OCI-LY1 (cell line): ENCODE measurements at regions not wholly inside any gene's neighbourhood (a gene's known extent, or its start where the extent isn't known, plus 50 kb on each side); places are given as distances from the start of the nearest gene placed in this dataset.

Source experiments
- CTCF ChIP-seq: fragments of 200-600 bp; sonication (generic), shearing (Covaris generic); IDR thresholded peaks from 2 replicates; pipeline ENCODE4 v1.5.1; 2017; ENCODE audit warnings: mild to moderate bottlenecking, antibody characterized with exemption, low read length, moderate library complexity, mixed read lengths
- EZH2 ChIP-seq: fragments of 200-600 bp; sonication (generic), shearing (Covaris generic); IDR thresholded peaks from 2 replicates; pipeline ENCODE4 v1.8.0; 2017; ENCODE audit warnings: borderline replicate concordance, mixed run types, mild to moderate bottlenecking, antibody characterized with exemption, low read length, moderate library complexity, mixed read lengths

GRCh38 chr5:4101189-4101588 lies 505.6 kb downstream of the IRX1 start:
- TF ChIP-seq EZH2: no peak
- no peak for TF ChIP-seq CTCF
